Gastroesophageal sphincter (tissue), 3 donors: ENCODE measurements at regions not wholly inside any gene's neighbourhood (a gene's known extent, or its start where the extent isn't known, plus 50 kb on each side); places are given as distances from the start of the nearest gene placed in this dataset.

Experiments used
- EP300 ChIP-seq: sonication (generic); formaldehyde crosslinking; IDR thresholded peaks from one replicate; pipeline ENCODE4 v1.6.1; 2017; ENCODE audit warnings: antibody characterized with exemption, mild to moderate bottlenecking
- POLR2A ChIP-seq, 2 donors: fragments of 450-650 bp; IDR thresholded peaks; one replicate each; pipeline ENCODE4 v1.6.1; 2017; ENCODE audit warnings: antibody characterized with exemption in 2 of 2, mild to moderate bottlenecking in 2 of 2, moderate library complexity in 1 of 2
- POLR2AphosphoS5 ChIP-seq: sonication (generic); formaldehyde crosslinking; IDR thresholded peaks from one replicate; pipeline ENCODE4 v1.6.1; 2017; ENCODE audit warnings: antibody characterized with exemption
- TF ChIP-seq, protein P1 (sequence below), 4 experiments: fragments of 200-600 bp in 2 of 4; fragments of 450-650 bp in 2 of 4; sonication (generic) in 1 of 4; IDR thresholded peaks; one replicate each; pipeline ENCODE4 v1.5.1; 2017 to 2019; ENCODE audit warnings: antibody characterized with exemption in 4 of 4, mild to moderate bottlenecking in 2 of 4, moderate library complexity in 2 of 4

- no peak for TF ChIP-seq POLR2A (IDR thresholded peaks at IDR 0.05)
- TF ChIP-seq, protein P1, sequence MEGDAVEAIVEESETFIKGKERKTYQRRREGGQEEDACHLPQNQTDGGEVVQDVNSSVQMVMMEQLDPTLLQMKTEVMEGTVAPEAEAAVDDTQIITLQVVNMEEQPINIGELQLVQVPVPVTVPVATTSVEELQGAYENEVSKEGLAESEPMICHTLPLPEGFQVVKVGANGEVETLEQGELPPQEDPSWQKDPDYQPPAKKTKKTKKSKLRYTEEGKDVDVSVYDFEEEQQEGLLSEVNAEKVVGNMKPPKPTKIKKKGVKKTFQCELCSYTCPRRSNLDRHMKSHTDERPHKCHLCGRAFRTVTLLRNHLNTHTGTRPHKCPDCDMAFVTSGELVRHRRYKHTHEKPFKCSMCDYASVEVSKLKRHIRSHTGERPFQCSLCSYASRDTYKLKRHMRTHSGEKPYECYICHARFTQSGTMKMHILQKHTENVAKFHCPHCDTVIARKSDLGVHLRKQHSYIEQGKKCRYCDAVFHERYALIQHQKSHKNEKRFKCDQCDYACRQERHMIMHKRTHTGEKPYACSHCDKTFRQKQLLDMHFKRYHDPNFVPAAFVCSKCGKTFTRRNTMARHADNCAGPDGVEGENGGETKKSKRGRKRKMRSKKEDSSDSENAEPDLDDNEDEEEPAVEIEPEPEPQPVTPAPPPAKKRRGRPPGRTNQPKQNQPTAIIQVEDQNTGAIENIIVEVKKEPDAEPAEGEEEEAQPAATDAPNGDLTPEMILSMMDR (IDR thresholded peaks at IDR 0.05): no peak
- TF ChIP-seq POLR2AphosphoS5: no peak
- TF ChIP-seq EP300: no peak
Measured at GRCh38 chr6:67633058-67633457, 1002.0 kb upstream of the ADGRB3 start.
